Thymus (tissue), 11 donors: ENCODE measurements at regions not wholly inside any gene's neighbourhood (a gene's known extent, or its start where the extent isn't known, plus 50 kb on each side); places are given as distances from the start of the nearest gene placed in this dataset.

Source experiments
- DNase-seq, 9 donors: peaks; one replicate each; pipeline ENCODE4 v3.0.0-alpha.2; 2013; ENCODE audit warnings: low spot score in 9 of 9, low read depth in 6 of 9, missing footprints in 1 of 9
- H3K27ac ChIP-seq, 2 donors: one replicate each; pipeline ENCODE4 v1.5.1; 2013; ENCODE audit warnings: control low read depth in 1 of 2, low read depth in 1 of 2, low read length in 1 of 2, mild to moderate bottlenecking in 1 of 2, moderate library complexity in 1 of 2
- H3K27me3 ChIP-seq, 2 donors: one replicate each; pipeline ENCODE4 v1.5.1; 2013; ENCODE audit warnings: low read length in 1 of 2; ENCODE audit not compliant: control insufficient read depth in 2 of 2, insufficient read depth in 1 of 2
- H3K36me3 ChIP-seq, 2 donors: one replicate each; pipeline ENCODE4 v1.5.1; 2013; ENCODE audit warnings: low read length in 1 of 2, mild to moderate bottlenecking in 1 of 2, moderate library complexity in 1 of 2; ENCODE audit not compliant: control insufficient read depth in 2 of 2, insufficient read depth in 2 of 2
- H3K4me1 ChIP-seq, 2 donors: one replicate each; pipeline ENCODE4 v1.5.1; 2013; ENCODE audit warnings: low read length in 2 of 2; ENCODE audit not compliant: control insufficient read depth in 2 of 2, insufficient read depth in 2 of 2
- H3K4me3 ChIP-seq, 2 donors: one replicate each; pipeline ENCODE4 v1.5.1; 2013; ENCODE audit warnings: low read length in 2 of 2, control low read depth in 1 of 2, mild to moderate bottlenecking in 1 of 2
- H3K9me3 ChIP-seq, 2 donors: one replicate each; pipeline ENCODE4 v1.5.1; 2013; ENCODE audit warnings: low read length in 1 of 2, mild to moderate bottlenecking in 1 of 2; ENCODE audit not compliant: control insufficient read depth in 2 of 2, insufficient read depth in 1 of 2
- WGBS: extraction: QIAGEN DNeasy Blood & Tissue Kit; methylation state at CpG from one replicate; pipeline ENCODE4 v1.1.7; 2013; 5-methylcytosine and 5-hydroxymethylcytosine counted together
- donor health status: healthy.

- no peaks in the 10 kb centered on the region for H3K4me1 ChIP-seq
- no peaks in the 10 kb centered on the region for H3K27me3 ChIP-seq
- no peaks in the 10 kb centered on the region for H3K36me3 ChIP-seq
- peak in 1 of 9 donors; percentile 47 for DNase-seq
- H3K27ac ChIP-seq, result peak overlapping the region; percentile 62 to 65
- 89% methylated on average over 7 of the region's 7 CpGs for WGBS
- H3K4me3 ChIP-seq, result no peak overlapping the region
- H3K9me3 ChIP-seq, result peaks cover 0 to 4% of the 10 kb centered on the region in 2 donors
These were observed 198.8 kb upstream of the PREP start for GRCh38 chr6:105601541-105602236.

- no peak for DNase-seq
- Histone ChIP-seq H3K27me3 (no peaks in the 10 kb centered on the region), H3K36me3 (no peaks in the 10 kb centered on the region), H3K4me1 (no peaks in the 10 kb centered on the region), H3K27ac (no peak overlapping the region), H3K4me3 (no peak overlapping the region), H3K9me3 (peaks cover 0 to 2% of the 10 kb centered on the region in 2 donors)
- 92% methylated on average over 9 of the region's 9 CpGs for WGBS
These were observed 197.7 kb upstream of the PREP start for GRCh38 chr6:105600336-105601260.

GRCh38 chr6:105598264-105598663 is 195.4 kb upstream of the PREP start:
- WGBS, result 82% methylated on average over 3 of the region's 3 CpGs

GRCh38 chr6:105596284-105596755 is 193.4 kb upstream of the PREP start:
- no peak for DNase-seq
- Histone ChIP-seq H3K27ac (no peak overlapping the region), H3K27me3 (no peaks in the 10 kb centered on the region), H3K4me1 (peaks cover 13 to 20% of the 10 kb centered on the region in 2 donors), H3K4me3 (no peak overlapping the region), H3K9me3 (no peaks in the 10 kb centered on the region), H3K36me3 (no peaks in the 10 kb centered on the region)
- WGBS, result 87% methylated on average over 4 of the region's 4 CpGs

More at GRCh38 chr6:105598264-105598663, 195.4 kb upstream of the PREP start:
- no peak for DNase-seq
- Histone ChIP-seq H3K4me3 (no peak overlapping the region), H3K4me1 (peaks cover 7 to 8% of the 10 kb centered on the region in 2 donors), H3K27ac (no peak overlapping the region), H3K27me3 (no peaks in the 10 kb centered on the region), H3K36me3 (no peaks in the 10 kb centered on the region), H3K9me3 (no peaks in the 10 kb centered on the region)

GRCh38 chr6:105595829-105596228 is 192.9 kb upstream of the PREP start:
- Histone ChIP-seq H3K27me3 (no peaks in the 10 kb centered on the region), H3K4me1 (peaks cover 13 to 24% of the 10 kb centered on the region in 2 donors), H3K36me3 (no peaks in the 10 kb centered on the region), H3K27ac (no peak overlapping the region), H3K4me3 (no peak overlapping the region), H3K9me3 (no peaks in the 10 kb centered on the region)
- 93% methylated on average over 1 of the region's 1 CpG for WGBS
- DNase-seq, result no peak

GRCh38 chr6:105594821-105595220 is 191.9 kb upstream of the PREP start:
- H3K27me3 ChIP-seq, result no peaks in the 10 kb centered on the region
- H3K4me1 ChIP-seq, result peaks cover 13 to 25% of the 10 kb centered on the region in 2 donors
- no peak for DNase-seq
- H3K4me3 ChIP-seq, result no peak overlapping the region
- no peaks in the 10 kb centered on the region for H3K36me3 ChIP-seq
- no peak overlapping the region for H3K27ac ChIP-seq
- H3K9me3 ChIP-seq, result no peaks in the 10 kb centered on the region
- WGBS, result 87% methylated on average over 4 of the region's 4 CpGs

- Histone ChIP-seq H3K4me3 (no peak overlapping the region), H3K27me3 (no peaks in the 10 kb centered on the region), H3K4me1 (peaks cover 15 to 32% of the 10 kb centered on the region in 2 donors), H3K27ac (peak overlapping the region in 1 of 2 donors; percentile 10), H3K36me3 (no peaks in the 10 kb centered on the region), H3K9me3 (no peaks in the 10 kb centered on the region)
- no peak for DNase-seq
- WGBS, result 96% methylated on average over 4 of the region's 4 CpGs
These were observed 191.2 kb upstream of the PREP start for GRCh38 chr6:105593805-105594671.

GRCh38 chr6:105593056-105593690 is 190.3 kb upstream of the PREP start:
- H3K27ac ChIP-seq, result peak overlapping the region in 1 of 2 donors; percentile 10
- no peaks in the 10 kb centered on the region for H3K36me3 ChIP-seq
- no peaks in the 10 kb centered on the region for H3K27me3 ChIP-seq
- peaks cover 19 to 36% of the 10 kb centered on the region in 2 donors for H3K4me1 ChIP-seq
- H3K4me3 ChIP-seq, result no peak overlapping the region
- 80% methylated on average over 4 of the region's 4 CpGs for WGBS
- DNase-seq, result peak in 3 of 9 donors; percentile 33 to 64 (median 50)
- H3K9me3 ChIP-seq, result no peaks in the 10 kb centered on the region
